Neural cell (in vitro differentiated cells): ENCODE measurements at regions not wholly inside any gene's neighbourhood (a gene's known extent, or its start where the extent isn't known, plus 50 kb on each side); places are given as distances from the start of the nearest gene placed in this dataset.

ENCODE experiments used
- H2AFZ ChIP-seq: fragments of 200-600, 300-800 bp; sonication (generic), shearing (Covaris generic); 2 replicates; pipeline ENCODE4 v1.6.0; 2014; ENCODE audit warnings: low read depth, mild to moderate bottlenecking, antibody characterized with exemption, low read length, moderate library complexity
- H3F3A ChIP-seq: fragments of 200-600 bp; shearing (Covaris generic); 2 replicates; pipeline ENCODE4 v1.6.1; 2016; ENCODE audit warnings: mild to moderate bottlenecking, moderate library complexity, mixed read lengths, antibody characterized with exemption, low read length; ENCODE audit not compliant: insufficient read depth, poor library complexity, severe bottlenecking
- H3K27ac ChIP-seq: fragments of 200-600, 300-800 bp; sonication (generic), shearing (Covaris generic); 2 replicates; pipeline ENCODE4 v1.5.1; 2014; ENCODE audit warnings: mild to moderate bottlenecking, low read length, moderate library complexity
- H3K27me3 ChIP-seq: fragments of 300-800, 200-600 bp; sonication (generic), shearing (Covaris generic); 2 replicates; pipeline ENCODE4 v1.6.0; 2014; ENCODE audit warnings: mild to moderate bottlenecking, low read depth, low read length, moderate library complexity; ENCODE audit not compliant: insufficient read depth
- H3K36me3 ChIP-seq: fragments of 300-800, 200-600 bp; sonication (generic), shearing (Covaris generic); 2 replicates; pipeline ENCODE4 v1.5.1; 2014; ENCODE audit warnings: mild to moderate bottlenecking, antibody characterized with exemption, low read length, moderate library complexity; ENCODE audit not compliant: insufficient read depth
- H3K4me2 ChIP-seq: fragments of 300-800, 200-600 bp; sonication (generic), shearing (Covaris generic); 2 replicates; pipeline ENCODE4 v1.6.0; 2014; ENCODE audit warnings: mild to moderate bottlenecking, low read length
- H3K4me3 ChIP-seq: fragments of 300-800, 200-600 bp; sonication (generic), shearing (Covaris generic); 2 replicates; pipeline ENCODE4 v1.5.1; 2014; ENCODE audit warnings: mild to moderate bottlenecking, low read length, moderate library complexity
- H3K79me2 ChIP-seq: fragments of 200-600 bp; shearing (Covaris generic); replicated peaks from 2 replicates; pipeline ENCODE4 v1.6.0; 2014; ENCODE audit warnings: mild to moderate bottlenecking, low read length, moderate library complexity; ENCODE audit not compliant: insufficient read depth
- H3K9ac ChIP-seq: fragments of 300-800, 200-600 bp; sonication (generic), shearing (Covaris generic); 2 replicates; pipeline ENCODE4 v1.6.1; 2016; ENCODE audit warnings: mild to moderate bottlenecking, low read length, mixed read lengths
- H3K9me2 ChIP-seq: fragments of 200-600 bp; shearing (Covaris generic); 2 replicates; pipeline ENCODE4 v1.6.1; 2016; ENCODE audit warnings: mild to moderate bottlenecking, low read length, mixed read lengths; ENCODE audit not compliant: insufficient read depth
- H3K9me3 ChIP-seq: fragments of 200-600, 300-800 bp; sonication (generic), shearing (Covaris generic); 2 replicates; pipeline ENCODE4 v1.6.1; 2016; ENCODE audit warnings: mild to moderate bottlenecking, mixed run types, low read length, moderate library complexity, mixed read lengths
- H4K20me1 ChIP-seq: fragments of 200-600 bp; shearing (Covaris generic); 2 replicates; pipeline ENCODE4 v1.6.1; 2016; ENCODE audit warnings: mild to moderate bottlenecking, mixed run types; ENCODE audit not compliant: insufficient read depth
- CTCF ChIP-seq: fragments of 450-650 bp; IDR thresholded peaks from 2 replicates; pipeline ENCODE4 v1.5.1; 2014; ENCODE audit warnings: antibody characterized with exemption, mild to moderate bottlenecking, moderate library complexity; ENCODE audit not compliant: poor library complexity, severe bottlenecking
- EP300 ChIP-seq: fragments of 450-650 bp; conservative IDR thresholded peaks from 2 replicates; pipeline ENCODE4 v1.6.1; 2014; ENCODE audit warnings: antibody characterized with exemption, mild to moderate bottlenecking, moderate library complexity; ENCODE audit not compliant: poor library complexity, severe bottlenecking
- EZH2 ChIP-seq: fragments of 200-600, 300-800 bp; shearing (Covaris generic), sonication (generic); IDR thresholded peaks from 2 replicates; pipeline ENCODE4 v1.6.1; 2014; ENCODE audit warnings: antibody characterized with exemption, low read length, borderline replicate concordance, mild to moderate bottlenecking; ENCODE audit not compliant: insufficient read depth, poor library complexity, severe bottlenecking
- MXI1 ChIP-seq: fragments of 450-650 bp; conservative IDR thresholded peaks from 2 replicates; pipeline ENCODE4 v1.6.1; 2014; ENCODE audit warnings: antibody characterized with exemption, mild to moderate bottlenecking; ENCODE audit not compliant: poor library complexity, severe bottlenecking
- POLR2AphosphoS5 ChIP-seq: IDR thresholded peaks from 2 replicates; pipeline ENCODE4 v1.6.1; 2012
- RAD21 ChIP-seq: fragments of 450-650 bp; conservative IDR thresholded peaks from 2 replicates; pipeline ENCODE4 v1.6.1; 2014; ENCODE audit warnings: antibody characterized with exemption, mild to moderate bottlenecking, moderate library complexity
- REST ChIP-seq: IDR thresholded peaks from 2 replicates; pipeline ENCODE4 v1.6.1; 2012; ENCODE audit warnings: borderline replicate concordance
- SMC3 ChIP-seq: fragments of 450-650 bp; conservative IDR thresholded peaks from 2 replicates; pipeline ENCODE4 v1.6.1; 2014; ENCODE audit warnings: antibody characterized with exemption, mild to moderate bottlenecking, moderate library complexity; ENCODE audit not compliant: poor library complexity
- TAF1 ChIP-seq: IDR thresholded peaks from 2 replicates; pipeline ENCODE4 v1.6.1; 2012; ENCODE audit warnings: low read depth

GRCh38 chr7:22601003-22601402, 101.0 kb upstream of the STEAP1B start:
- Histone ChIP-seq H3K9ac (no peak overlapping the region), H2AFZ (no peak overlapping the region), H3K4me2 (no peak overlapping the region), H3K27me3 (no peaks in the 10 kb centered on the region), H3K9me3 (no peaks in the 10 kb centered on the region), H3K4me3 (no peak overlapping the region), H3K36me3 (no peaks in the 10 kb centered on the region), H3K9me2 (no peaks in the 10 kb centered on the region), H4K20me1 (no peaks in the 10 kb centered on the region), H3K79me2 (no peaks in the 10 kb centered on the region), H3F3A (no peaks in the 10 kb centered on the region), H3K27ac (no peak overlapping the region)
- no peak for TF ChIP-seq POLR2AphosphoS5
- TF ChIP-seq SMC3, result no peak
- no peak for TF ChIP-seq REST
- TF ChIP-seq MXI1, result no peak
- TF ChIP-seq CTCF, result no peak
- no peak for TF ChIP-seq EP300

GRCh38 chr7:22598318-22598920, 98.4 kb upstream of the STEAP1B start:
- H2AFZ ChIP-seq, result no peak overlapping the region

More at GRCh38 chr7:22598318-22598920, 98.4 kb upstream of the STEAP1B start:
- Histone ChIP-seq H3K4me3 (no peak overlapping the region), H3K27ac (no peak overlapping the region), H3K9me3 (no peaks in the 10 kb centered on the region), H3K79me2 (no peaks in the 10 kb centered on the region), H3K27me3 (no peaks in the 10 kb centered on the region), H3K4me2 (no peak overlapping the region), H3K36me3 (no peaks in the 10 kb centered on the region), H3K9ac (no peak overlapping the region), H3F3A (no peaks in the 10 kb centered on the region), H3K9me2 (no peaks in the 10 kb centered on the region), H4K20me1 (no peaks in the 10 kb centered on the region)
- TF ChIP-seq POLR2AphosphoS5 (no peak), SMC3 (no peak), EP300 (no peak), TAF1 (no peak), EZH2 (no peak), REST (no peak), CTCF (no peak), RAD21 (no peak)
